IPS-11a (cell line): ENCODE measurements at regions not wholly inside any gene's neighbourhood (a gene's known extent, or its start where the extent isn't known, plus 50 kb on each side); places are given as distances from the start of the nearest gene placed in this dataset.

ENCODE experiments used
- H3K4me3 ChIP-seq: one replicate; pipeline ENCODE4 v1.5.1; 2013; ENCODE audit warnings: low read depth, low read length, control low read depth

DNA sequence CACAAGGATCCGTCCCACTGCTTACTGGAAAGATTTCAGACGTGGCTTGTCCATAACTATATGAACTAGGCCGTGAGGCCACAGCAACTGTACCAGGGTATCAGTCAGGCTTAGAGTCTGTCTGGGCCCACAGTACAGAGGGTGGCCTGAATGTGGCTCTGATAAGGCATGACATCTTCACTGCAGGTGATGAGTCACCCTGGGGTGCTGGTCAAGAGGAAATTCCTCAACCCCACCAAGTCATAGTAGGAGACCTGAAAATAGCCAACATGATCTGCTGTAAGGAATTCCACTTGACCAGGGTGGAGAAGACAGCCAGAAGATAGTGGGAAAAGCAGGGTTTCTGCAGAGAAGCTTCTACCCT is 107.7 kb downstream of the INHBB start:
- no peak overlapping the region for H3K4me3 ChIP-seq

DNA sequence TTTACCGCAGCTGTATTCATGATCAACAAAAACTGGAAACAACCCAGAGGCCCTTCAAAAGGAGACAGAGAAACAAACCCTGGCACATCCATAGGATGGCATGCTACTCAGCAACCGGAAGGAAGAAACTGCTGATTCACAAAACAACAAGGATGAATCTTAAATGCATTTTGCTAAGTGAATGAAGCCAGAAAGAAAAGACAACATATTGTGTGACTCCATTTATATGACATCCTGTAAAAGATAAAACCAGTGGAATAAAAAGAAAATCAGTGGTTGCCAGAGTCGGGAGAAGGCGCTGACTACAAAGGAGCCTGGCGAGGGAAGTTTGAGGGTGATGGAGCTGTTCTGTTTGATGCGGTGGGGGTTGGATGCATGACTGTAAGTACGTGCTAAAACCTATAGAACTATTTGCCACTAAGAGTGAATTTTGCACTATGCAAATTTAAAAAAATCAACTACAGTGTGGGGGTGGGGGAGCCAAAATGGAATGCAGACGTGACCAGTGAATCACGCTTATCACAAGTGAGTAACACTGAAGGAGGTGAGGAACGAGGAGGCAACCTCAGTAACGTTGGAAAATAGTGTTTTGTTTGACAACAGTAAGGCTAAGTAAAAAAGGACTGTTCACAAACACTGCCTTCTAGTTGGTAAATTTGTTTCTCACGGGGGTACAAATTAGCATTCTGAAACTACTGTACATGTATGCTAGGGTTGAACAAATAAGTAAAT is 108.9 kb downstream of the INHBB start:
- H3K4me3 ChIP-seq, result no peak overlapping the region

DNA sequence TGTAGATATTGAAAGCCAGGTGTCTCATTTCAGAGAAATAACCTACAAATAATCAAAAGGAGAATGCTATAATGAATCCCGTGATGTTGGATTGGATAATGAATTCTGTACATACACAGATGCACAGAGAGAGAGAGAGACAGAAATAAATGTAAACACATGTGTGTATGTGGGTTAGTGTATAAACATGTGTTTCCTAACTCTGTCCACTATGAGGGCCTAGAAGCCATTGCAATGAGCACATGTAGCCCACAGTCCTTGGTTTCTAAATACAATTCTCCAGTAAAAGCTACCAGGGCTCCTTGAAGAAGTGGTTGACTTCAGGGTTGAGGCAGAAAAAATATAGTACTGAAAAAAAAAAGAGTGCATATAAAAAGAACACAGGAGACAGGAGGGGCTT is 109.5 kb downstream of the INHBB start:
- no peak overlapping the region for H3K4me3 ChIP-seq

DNA sequence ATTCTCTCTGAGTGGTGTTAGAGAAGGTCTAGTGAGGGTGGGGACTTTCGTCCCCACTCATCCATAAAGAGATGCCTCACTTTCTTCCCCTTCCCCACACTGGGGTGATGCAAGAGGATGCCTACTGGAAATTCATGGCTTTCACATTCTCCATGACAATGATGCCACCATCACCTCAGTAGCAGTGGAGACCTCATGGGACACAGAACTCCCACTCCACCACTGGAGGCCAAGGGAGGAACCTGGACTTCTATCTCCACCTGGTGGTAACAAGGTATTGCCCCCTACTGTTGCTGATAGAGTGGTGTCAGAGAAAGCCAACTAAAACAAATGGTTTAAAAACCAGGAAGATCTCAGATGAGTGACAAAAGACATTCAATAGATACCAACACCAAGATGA is 110.9 kb downstream of the INHBB start:
- no peak overlapping the region for H3K4me3 ChIP-seq

DNA sequence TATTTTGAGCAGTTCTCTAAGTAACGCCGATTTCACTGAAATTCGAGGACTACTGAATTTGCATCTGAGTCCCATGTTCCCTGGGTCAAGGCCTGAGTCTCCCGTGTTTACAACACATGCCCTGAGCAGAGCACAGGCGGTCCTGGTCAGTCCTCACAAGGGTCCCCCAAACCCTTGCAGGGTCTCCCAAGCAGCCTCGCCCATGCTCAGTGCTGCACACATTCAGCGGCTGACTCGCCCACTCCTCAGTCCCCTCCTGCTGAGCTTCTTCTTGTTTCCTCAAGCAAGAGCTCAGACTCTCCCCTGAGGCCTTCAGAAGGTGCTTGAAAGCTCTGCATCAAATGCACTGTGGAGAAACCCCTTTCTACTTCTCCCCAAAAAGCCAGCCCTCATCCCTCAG is 114.6 kb downstream of the INHBB start:
- no peak overlapping the region for H3K4me3 ChIP-seq

DNA sequence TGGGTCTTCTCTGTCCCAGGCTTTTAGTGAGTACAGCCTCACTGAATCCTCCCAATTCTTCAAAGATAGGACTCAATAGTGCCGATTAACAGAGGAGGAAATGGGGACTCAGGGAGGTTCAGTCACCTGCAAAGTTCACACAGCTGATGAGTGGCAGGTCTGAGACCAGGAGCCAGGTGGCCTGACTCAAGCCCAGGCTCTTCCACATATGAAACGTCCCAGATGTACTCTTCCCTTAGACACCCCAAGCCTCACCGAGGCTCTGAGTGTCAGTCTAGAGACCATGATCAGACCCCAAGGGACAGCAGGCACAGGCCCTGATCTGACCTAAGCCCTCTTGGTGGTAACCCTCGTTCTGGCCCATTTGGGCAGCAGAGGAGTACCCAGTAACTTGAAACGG is 115.2 kb downstream of the INHBB start:
- no peak overlapping the region for H3K4me3 ChIP-seq

DNA sequence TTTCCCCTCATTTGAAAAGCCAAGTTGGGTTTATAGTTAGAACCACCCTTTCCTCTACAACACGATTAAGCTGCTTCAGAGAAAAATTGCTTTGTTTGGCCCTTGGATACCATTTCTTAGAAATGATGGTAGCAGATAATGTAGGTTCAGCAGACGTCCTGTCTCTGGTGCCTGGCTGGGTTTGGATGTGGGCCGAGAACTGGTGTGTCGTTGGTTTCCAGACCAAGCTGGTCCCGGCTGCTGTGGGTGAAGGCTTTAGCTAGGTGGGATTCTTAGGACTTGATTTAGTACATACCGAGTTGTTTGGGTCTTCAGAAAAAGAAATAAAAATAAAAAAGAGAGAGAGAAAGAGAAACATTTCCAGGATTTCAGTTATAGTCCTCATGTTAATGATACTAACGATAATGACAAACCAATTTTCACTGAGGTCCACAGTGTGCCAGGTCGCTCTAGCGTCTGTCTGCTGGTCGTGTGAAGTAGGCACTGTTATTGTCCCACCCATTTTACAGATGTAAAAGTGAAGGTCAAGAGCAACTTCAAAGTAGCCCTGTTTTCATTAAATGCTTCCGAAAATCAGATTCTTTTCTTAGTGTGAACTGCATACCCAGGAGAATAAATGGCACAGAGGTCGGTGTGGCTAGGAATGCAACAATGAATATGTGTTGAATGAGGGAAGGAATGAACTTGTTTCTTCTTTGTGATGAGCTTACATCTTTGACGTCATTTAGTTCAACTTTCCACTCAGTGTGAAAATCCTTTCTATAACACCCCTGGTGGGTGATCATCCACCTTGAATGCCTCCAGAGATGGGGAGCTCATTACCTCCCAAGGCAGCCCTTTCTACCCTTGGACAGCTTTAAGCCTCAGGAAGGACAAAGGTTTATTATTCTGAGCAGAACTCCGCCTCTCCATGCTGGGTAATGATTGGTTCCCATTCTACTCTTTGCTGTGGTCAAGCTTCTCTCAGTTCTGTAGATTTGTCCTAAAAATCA is 115.9 kb downstream of the INHBB start:
- H3K4me3 ChIP-seq, result no peak overlapping the region

DNA sequence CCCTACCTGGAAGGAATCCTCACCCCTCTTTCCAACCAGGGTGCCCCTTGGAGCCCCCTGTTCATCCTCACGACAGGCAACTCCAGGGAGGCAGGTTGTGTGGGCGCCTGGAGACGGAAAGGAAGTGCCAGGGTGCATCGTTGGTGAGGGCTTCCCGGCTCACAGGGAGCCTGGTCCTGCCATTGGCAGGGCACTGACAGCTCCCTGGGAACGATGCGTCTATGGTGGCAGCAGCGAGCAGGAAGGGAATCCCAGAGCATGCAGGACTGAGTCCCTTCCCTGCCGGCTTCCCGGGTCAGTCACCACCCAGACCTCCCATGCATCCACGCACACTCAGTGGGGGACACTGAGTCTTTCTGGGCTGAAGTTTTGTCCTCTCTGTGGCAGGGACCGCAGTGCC is 117.6 kb downstream of the INHBB start:
- H3K4me3 ChIP-seq, result no peak overlapping the region

DNA sequence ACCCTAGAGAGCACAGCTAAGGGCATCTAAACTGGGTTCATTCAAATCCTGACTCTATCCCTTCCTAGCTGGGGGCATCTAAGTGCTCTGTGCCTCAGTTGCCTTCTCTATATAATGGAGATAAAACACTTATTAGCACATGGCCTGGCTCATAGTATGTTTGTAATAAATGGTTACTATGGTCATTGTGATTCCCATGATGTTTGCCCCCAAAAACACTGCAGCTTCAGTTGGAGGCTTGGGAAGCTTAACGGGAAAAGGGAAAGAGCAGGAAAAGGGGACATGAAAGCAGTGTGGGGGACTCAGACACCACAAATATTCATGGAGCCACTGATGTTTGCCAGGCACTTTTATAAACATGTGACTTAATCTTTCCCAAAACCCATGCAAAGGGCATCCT is 118.1 kb downstream of the INHBB start:
- no peak overlapping the region for H3K4me3 ChIP-seq

DNA sequence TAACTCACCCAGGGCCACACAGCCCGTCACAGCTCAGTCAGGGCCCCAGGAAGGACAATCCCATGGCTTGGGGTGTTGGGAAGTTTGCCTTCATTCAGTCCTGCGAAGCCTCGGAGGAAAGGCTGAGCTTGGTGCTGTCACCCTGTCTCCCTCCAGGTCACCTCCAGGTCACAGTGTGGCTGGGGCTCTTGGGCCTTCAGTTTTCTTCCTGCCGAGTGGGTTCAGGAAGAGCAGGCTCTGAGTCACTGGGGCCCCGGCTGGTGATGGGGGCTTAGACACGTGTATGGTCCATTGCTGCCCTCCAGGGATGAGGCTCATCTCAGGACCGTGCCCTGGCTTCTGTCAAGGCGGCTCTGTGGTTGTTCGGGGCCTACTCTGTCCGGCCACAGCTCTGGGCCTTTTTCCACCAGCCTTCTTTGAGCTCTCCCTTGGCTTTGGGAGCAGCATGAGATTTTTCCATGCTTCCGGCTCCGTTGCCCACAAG is 118.6 kb downstream of the INHBB start:
- H3K4me3 ChIP-seq, result no peak overlapping the region

DNA sequence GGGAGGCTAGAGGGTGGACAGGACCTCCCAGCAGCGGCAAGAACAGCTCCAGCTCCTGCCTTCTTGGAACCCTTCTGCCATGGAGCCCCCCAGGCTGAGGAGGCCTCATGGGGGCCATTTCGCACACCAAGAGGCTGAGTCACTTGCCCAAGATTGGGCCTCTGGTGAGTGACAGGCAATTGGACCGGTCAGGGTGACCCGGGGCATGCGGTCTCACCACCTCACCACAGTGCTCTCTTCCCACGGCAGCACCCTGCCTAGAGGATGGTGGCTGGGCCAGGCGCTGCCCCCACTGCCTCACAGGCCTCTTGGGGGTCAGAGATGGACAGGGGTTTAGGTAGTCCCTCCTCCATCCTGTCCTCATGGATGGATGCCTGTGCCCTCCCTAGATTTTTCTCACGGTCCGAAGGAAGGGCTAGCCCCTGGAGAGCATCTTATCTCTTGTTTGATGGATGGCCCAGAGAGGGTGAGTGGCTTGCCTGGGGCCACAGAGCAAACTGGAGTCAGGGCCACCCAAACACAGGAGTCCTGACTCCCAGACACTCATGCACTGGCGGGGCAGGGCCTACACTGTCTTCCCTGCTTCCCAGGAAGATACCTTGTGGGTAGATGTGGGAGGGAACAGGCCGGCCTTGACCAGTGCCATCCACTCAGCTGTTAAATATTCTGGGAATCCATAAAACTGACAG is 119.2 kb downstream of the INHBB start:
- H3K4me3 ChIP-seq, result no peak overlapping the region

DNA sequence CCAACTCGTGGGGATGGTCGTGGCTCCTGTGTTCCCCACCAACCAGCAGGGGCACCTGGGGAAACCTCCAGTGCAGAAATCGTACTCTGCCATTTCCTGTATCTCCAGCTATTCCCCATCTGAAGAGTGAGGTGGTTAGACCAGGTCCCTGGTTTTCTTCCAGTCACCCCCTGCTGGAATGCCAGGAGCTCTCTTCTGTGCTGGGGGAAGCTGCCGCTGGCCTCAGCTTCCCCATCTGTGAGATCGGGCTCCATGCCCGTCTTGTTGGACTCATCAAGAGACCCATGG is 119.7 kb downstream of the INHBB start:
- no peak overlapping the region for H3K4me3 ChIP-seq

DNA sequence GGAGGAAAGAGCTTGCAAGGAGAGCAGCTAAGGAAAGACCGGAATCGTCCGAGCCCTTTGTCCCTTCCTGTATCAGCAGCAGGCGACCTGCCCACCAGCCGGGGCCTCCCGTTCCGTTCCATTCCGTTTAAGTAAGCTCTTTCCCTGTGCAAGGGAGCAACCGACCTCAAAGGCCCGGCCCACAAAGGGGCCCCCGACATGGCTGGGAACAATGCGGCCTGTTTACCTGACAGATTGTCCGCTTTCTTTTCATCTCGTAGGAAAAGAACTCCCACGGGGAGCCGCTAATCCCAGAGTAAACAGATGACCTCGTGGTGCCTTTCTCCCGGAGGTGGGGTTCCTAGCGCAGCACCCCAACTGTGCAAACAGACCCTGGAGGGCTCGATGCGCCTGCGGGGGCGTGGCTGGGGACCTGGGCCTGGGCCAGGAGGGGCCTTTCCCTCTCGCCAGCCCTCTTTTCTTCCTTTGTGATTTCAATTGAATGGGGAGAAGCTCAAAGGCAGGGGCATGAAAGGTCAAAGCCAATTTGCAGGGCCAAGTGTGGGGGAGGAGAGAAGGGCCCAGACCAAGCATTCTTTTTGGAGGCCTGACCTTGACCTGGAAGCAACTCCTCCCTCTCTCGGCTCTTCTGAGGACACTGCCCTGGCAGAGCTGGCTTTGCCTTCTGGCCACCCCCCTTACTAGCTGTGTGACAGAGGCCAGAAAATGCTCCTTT is 120.2 kb downstream of the INHBB start:
- H3K4me3 ChIP-seq, result no peak overlapping the region

DNA sequence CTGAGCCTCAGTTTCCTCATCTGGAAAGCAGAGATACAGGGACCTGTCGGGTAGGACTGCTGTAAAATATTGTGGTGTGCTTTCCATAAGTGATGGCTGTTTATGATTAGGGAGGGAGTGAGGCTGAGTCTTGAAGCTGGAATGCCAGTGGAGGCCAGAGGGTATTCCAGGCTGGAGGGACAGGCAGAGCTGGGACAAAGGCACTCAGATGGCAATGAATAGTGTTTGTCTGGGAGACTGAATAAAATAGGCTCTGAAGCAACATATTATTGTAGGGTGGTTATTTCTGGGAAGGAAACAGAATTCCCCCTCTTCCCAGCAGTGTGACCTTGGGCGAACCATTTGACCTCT is 120.7 kb downstream of the INHBB start:
- no peak overlapping the region for H3K4me3 ChIP-seq

DNA sequence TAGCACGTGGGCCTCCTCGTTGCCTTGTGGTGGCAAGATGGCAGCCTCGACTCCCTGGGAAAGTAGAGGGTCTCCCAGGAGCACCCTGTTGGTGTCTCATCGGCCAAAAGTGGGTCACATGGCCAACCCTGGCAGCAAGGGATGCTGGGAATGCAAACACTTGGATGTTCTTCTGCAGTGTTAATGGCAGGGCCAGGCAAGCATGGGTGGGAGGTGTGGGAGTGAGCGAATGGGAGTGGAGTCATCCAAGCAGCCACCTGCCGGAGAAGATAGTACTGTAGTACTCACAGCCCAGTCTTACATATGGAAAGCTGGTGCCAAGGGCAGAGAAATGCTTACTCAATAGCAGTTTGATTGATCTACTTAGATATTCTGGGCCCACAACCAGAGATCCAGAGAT is 122.2 kb downstream of the INHBB start:
- no peak overlapping the region for H3K4me3 ChIP-seq

DNA sequence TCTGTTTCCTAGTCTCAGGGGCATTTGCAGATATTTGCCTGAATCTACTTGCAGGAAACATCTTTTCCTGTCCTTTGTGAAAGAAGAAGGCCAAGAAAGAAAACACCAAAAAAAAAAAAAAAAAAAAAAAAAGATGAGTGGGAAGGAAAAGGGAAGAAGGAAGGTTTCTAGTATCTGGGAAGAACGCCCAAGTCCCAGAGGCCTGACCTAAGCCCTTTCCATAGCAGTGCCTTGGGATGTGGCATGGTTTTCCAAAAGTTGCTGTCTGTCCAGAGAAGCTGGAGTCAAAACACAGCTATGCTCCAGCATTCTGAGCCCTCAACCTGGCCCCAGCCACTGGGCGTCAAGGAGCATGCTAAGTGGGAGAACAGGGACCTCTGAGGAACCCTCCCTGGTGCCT is 123.5 kb downstream of the INHBB start:
- H3K4me3 ChIP-seq, result no peak overlapping the region

DNA sequence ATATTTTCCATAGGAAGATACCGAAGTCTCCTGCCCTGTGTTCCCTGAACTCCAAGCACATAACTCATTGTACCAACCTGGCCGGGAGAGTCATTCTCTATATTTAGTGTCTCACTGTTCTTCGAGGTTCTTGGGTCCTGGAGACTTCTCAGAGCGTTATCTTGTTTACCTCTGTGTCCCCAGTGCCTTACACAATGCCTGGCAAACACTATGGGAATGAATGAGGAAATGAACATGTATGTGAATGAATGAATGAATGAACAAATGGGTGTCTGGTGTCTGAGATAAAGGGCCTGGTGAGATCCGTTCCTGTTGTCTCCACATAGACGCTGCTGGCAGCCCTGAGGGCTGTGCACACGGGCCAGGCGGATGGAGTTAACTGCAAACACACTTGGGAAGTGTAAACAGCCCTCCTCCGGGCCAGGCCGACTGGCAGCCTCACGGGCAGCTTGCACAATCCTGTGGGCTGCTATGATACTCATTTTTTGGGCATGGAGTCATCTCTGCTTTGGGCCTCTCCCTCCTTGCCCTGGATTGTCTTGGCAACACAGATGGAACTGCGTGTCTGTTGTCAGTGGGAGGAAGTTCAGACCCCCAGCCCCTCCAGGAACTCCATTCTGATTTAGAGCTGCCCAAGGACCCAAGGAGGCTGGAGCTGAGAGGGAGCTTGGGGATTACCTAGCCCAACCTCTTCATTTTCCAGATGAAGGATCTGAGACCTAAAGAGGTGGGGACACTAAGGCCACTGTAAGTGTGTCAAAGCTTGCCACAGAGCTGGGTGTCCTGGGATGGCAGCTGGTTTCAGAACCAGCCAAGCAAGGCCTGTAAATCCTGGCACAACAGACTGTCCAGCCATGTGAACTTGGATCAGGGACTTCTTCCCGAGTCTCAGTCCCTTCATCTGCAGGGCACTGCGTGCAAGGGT is 124.4 kb downstream of the INHBB start:
- H3K4me3 ChIP-seq, result no peak overlapping the region

DNA sequence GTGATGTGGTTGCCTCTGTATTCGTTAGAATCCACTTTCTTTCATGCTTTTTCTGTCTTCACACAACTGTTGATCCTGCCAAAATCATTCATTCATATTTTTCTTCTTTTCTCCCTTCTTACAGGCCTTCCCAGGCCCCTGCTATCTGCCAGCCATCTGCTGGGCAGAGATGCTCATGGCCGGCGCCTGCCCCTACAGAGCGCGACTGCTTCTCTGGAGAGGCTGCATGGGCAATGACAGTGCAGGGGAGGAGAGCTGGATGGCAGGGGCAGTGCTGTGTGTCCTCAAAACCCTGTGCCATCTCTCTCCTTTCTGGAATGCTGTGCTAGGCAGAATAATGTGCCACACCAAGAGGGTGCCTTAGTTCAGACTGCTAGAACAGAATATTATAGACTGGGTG is 125.2 kb downstream of the INHBB start:
- H3K4me3 ChIP-seq, result no peak overlapping the region

DNA sequence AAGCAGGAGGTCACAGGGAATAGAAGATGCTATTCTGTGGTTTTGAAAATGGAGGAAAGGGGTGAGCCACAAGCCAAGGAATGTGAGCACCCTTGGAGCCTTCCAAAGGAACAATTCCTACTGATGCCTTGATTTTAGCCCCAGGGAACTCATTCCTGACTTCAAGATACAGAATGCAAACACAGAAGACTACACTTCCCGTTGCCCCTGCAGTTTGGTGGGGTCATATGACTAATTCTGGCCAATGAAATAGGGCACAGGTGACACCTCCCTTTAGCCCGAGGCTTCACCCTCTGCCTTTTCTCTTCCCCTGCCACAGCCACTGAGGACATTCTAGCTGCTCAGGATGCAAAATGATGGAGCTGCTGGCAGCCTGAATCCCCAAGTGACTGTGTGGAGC is 126.1 kb downstream of the INHBB start:
- no peak overlapping the region for H3K4me3 ChIP-seq

DNA sequence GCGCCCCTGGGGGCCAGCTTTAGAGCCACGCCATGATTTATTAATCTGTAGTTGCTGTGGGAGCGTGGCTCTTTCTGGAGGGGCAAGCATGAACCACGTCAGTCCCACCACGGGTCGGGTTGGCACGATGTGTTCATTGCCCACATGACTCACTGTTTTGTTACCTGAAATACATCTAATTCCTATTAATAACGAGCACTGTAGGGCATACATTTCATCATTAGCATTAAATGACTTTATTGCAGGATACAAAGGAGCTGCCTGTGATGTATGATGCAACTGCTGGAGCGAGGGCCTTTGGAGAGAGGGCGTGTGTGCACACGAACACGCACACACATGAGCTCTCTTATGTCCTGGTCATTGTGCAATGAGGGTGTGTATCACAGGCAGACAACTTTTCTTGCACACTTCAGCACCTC is 127.0 kb downstream of the INHBB start:
- H3K4me3 ChIP-seq, result no peak overlapping the region
